ENCODE measurements at regions not wholly inside any gene's neighbourhood (a gene's known extent, or its start where the extent isn't known, plus 50 kb on each side); places are given as distances from the start of the nearest gene placed in this dataset.

DNA sequence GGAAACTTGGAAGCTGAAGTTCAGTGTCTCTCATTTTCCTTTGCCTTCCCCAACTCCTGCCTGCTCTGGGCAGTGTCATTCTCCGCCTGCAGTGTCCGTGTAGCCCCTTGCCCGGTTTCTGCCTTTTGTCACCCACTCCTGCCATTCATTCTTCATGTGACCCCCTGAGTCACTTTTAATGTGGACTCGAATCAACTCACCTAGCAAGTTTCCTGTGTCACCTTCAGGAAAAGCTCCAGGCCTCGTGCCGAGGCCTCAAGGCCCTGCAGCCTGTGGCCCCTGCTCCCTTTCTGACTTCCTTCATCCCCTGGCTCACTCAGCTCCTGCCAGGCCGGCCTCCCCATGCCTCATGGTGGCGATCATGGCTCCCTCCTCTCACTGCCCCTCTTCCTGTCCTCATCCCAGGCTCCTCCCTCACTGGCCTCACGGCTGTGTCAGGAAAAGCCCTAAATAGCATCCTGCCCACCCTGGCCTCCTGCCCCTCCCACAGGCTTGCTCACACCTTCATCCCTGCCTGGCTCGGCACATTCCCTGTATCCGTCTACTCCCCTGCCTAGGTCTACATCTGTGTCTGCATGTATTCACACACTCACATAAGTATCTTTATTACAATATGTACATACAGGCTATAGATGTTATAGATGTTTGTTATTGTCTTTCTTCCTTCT is 294.9 kb downstream of the MED10 start:
- TF ChIP-seq, protein P1, sequence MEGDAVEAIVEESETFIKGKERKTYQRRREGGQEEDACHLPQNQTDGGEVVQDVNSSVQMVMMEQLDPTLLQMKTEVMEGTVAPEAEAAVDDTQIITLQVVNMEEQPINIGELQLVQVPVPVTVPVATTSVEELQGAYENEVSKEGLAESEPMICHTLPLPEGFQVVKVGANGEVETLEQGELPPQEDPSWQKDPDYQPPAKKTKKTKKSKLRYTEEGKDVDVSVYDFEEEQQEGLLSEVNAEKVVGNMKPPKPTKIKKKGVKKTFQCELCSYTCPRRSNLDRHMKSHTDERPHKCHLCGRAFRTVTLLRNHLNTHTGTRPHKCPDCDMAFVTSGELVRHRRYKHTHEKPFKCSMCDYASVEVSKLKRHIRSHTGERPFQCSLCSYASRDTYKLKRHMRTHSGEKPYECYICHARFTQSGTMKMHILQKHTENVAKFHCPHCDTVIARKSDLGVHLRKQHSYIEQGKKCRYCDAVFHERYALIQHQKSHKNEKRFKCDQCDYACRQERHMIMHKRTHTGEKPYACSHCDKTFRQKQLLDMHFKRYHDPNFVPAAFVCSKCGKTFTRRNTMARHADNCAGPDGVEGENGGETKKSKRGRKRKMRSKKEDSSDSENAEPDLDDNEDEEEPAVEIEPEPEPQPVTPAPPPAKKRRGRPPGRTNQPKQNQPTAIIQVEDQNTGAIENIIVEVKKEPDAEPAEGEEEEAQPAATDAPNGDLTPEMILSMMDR (optimal IDR thresholded peaks at IDR 0.05 in 1 of 3, IDR thresholded peaks at IDR 0.05 in 1 of 3, conservative IDR thresholded peaks at IDR 0.05 in 1 of 3; ENCODE audit: extremely low read depth in 1 of 3, insufficient read depth in 2 of 3, low read length in 3 of 3) = no peak
- no peak for TF ChIP-seq EZH2 (IDR thresholded peaks at IDR 0.05; ENCODE audit: low read length)

Data from keratinocyte (primary cell).